Cardiac fibroblast (primary cell): ENCODE measurements at regions not wholly inside any gene's neighbourhood (a gene's known extent, or its start where the extent isn't known, plus 50 kb on each side); places are given as distances from the start of the nearest gene placed in this dataset.

ENCODE experiments used
- DNase-seq, 2 donors: peaks; one replicate each; pipeline versions ENCODE4 v3.0.0 to v3.0.0-alpha.2; 2010; ENCODE audit warnings: low read depth in 2 of 2
- H3K4me3 ChIP-seq, 2 donors: replicated peaks in 1 of 2; 1 replicate in 1 of 2; 2 replicates in 1 of 2; pipeline ENCODE4 v1.5.1; 2011; ENCODE audit warnings: low read depth in 2 of 2, low read length in 2 of 2, mild to moderate bottlenecking in 2 of 2, moderate library complexity in 1 of 2
- TF ChIP-seq, protein P1 (sequence below): IDR thresholded peaks from one replicate; pipeline ENCODE4 v1.5.1; 2011; ENCODE audit warnings: low read depth, mild to moderate bottlenecking, low read length, inconsistent platforms

DNA sequence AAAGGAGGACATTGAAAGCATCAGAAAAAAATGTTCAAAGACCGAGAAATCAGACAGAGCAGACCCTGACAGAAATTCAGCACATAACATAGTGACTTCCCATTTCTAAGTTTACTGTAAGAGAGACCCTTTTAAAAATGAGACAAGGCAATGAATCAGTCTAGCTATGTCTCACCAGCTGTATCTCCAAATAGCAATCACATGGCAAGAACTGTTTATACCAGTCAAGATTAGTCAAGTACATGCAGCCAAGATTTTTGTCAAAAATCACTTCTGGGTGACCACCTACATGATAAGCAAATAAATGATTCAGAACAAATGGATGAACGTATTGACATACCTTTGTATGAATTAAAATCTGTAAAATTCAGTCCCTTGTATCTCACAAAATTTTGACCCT, 138.0 kb downstream of the DTWD1 start:
- DNase-seq: no peak
- TF ChIP-seq, protein P1, sequence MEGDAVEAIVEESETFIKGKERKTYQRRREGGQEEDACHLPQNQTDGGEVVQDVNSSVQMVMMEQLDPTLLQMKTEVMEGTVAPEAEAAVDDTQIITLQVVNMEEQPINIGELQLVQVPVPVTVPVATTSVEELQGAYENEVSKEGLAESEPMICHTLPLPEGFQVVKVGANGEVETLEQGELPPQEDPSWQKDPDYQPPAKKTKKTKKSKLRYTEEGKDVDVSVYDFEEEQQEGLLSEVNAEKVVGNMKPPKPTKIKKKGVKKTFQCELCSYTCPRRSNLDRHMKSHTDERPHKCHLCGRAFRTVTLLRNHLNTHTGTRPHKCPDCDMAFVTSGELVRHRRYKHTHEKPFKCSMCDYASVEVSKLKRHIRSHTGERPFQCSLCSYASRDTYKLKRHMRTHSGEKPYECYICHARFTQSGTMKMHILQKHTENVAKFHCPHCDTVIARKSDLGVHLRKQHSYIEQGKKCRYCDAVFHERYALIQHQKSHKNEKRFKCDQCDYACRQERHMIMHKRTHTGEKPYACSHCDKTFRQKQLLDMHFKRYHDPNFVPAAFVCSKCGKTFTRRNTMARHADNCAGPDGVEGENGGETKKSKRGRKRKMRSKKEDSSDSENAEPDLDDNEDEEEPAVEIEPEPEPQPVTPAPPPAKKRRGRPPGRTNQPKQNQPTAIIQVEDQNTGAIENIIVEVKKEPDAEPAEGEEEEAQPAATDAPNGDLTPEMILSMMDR: no peak
- H3K4me3 ChIP-seq: no peak overlapping the region

DNA sequence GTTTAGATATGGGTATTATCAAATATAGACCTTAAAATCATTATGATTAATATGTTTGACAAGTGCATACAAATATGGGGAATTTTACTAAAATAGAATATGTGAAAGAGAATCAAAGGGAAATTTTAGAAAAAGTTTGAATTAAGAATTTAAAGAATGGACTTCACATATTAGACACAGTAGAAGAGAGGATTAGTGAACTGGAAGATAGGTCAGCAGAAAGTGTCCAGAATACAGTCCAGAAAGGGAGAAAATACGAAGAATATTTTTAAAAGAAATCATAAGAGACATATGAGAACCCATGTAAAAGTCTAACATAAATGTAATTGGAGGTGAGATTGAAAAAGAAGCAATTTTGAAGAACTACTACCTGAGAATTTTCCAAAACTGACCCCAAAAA, 139.9 kb downstream of the DTWD1 start:
- no peak overlapping the region for H3K4me3 ChIP-seq
- TF ChIP-seq, protein P1: no peak
- DNase-seq: peak in 1 of 2 donors; percentile 5

DNA sequence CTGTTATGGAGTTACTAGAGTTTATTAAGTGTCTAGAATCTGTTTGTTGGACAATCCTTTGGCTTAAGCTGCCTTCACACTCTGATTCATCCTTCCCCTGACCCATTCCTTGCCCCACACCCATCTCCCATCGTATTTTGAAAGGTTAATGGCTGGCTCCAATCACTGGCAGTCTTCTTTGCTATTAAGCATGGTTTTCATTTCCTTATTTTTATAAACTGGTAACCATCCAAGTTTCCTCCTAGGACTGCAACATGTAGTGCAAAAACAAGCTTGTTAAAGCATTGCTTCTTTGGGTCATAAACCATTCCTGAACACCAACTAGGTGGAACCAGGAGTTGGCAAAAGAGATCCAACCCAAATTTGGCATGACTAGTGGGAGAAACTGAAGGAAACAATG, 148.4 kb downstream of the DTWD1 start:
- no peak overlapping the region for H3K4me3 ChIP-seq
- TF ChIP-seq, protein P1: no peak
- peak in 1 of 2 donors; percentile 17 for DNase-seq

DNA sequence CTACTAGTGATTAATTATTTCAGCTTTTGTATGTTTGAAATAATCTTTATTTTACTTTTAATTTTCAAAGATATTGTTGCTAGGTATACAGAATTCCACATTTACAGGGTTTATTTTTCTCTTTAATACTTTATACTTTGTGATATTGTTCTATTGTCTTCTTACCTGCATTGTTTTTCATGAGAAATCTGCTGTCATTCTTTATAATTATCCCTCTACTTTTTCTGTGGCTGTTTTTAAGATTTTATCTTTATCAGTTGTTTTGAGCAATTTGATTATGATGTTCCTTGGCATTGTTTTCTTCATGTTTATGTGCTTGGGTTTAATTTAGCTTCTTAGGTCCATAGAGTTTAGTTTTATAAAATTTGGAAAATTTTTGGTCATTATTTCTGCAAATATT, 168.6 kb downstream of the DTWD1 start:
- TF ChIP-seq, protein P1: no peak
- H3K4me3 ChIP-seq: no peak overlapping the region
- DNase-seq: no peak

DNA sequence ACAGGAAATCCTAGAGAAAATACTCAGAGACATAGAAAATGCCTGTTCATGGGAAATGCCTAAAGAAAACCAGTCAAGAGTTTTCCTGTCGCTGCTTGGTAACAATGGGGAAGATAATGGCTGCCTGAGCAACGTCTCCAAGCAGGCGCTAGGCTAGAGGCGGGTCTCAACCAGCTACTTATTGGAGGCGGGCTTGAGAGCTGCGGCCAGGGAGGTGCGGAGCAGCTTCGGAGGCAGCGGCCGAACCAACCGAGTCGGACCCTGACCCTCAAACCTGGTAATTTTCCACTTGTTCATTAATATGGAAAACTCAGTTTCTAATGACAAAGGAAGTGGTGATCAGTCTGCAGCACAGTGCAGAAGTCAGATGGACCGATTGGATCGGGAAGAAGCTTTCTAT, 173.1 kb downstream of the DTWD1 start:
- no peak for DNase-seq
- H3K4me3 ChIP-seq: no peak overlapping the region
- TF ChIP-seq, protein P1: no peak

DNA sequence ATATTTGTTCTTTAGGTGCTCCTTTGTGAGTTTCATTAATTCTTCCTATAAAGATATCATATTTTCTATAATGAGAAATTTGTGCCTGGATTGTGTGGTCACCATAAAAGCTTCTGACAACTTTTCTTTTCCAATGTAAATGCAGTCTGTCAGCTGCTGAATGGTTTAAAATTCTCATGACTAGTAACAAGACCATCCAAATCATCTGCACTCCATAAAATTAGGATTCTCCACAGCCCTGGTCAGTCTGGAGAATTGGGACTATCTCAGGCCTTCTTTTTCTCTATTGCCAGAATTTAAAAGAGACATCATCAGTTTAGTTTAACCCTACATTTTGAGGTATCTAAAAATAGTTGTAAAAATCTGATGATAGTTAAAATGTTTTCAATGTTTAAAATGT, 180.9 kb downstream of the DTWD1 start:
- no peak overlapping the region for H3K4me3 ChIP-seq
- no peak for DNase-seq
- TF ChIP-seq, protein P1: no peak
